Vagina (tissue), 2 donors: ENCODE measurements at regions not wholly inside any gene's neighbourhood (a gene's known extent, or its start where the extent isn't known, plus 50 kb on each side); places are given as distances from the start of the nearest gene placed in this dataset.
"Not testable (repeated sequence)": the region's sequence is repeated elsewhere in the genome, so short reads cannot be mapped to it uniquely, and the experiment has no call there.

Experiments
- DNase-seq, 2 donors: peaks; one replicate each; pipeline ENCODE4 v3.0.0-alpha.2; 2017; ENCODE audit errors: extremely low spot score in 2 of 2
- H3K27ac ChIP-seq: fragments of 200-600 bp; sonication (generic); one replicate; pipeline ENCODE4 v1.5.1; 2019
- H3K27me3 ChIP-seq: fragments of 200-600 bp; sonication (generic); one replicate; pipeline ENCODE4 v1.5.1; 2019
- H3K36me3 ChIP-seq, 2 donors: fragments of 200-600 bp; sonication (generic); one replicate each; pipeline ENCODE4 v1.5.1; 2017 to 2019
- H3K4me1 ChIP-seq: fragments of 200-600 bp; sonication (generic); one replicate; pipeline ENCODE4 v1.5.1; 2019
- H3K4me3 ChIP-seq, 2 donors: fragments of 200-600 bp; sonication (generic); 1 replicate in 1 of 2; 2 replicates in 1 of 2; pipeline ENCODE4 v1.5.1; 2016 to 2019
- H3K9me3 ChIP-seq: fragments of 200-600 bp; sonication (generic); one replicate; pipeline ENCODE4 v1.5.1; 2019
- CTCF ChIP-seq, 3 experiments: fragments of 450-650 bp in 2 of 3; fragments of 200-600 bp in 1 of 3; sonication (generic) in 1 of 3; IDR thresholded peaks; one replicate each; pipeline ENCODE4 v1.5.1; 2017 to 2019; ENCODE audit warnings: antibody characterized with exemption in 3 of 3, mild to moderate bottlenecking in 2 of 3, moderate library complexity in 2 of 3
- POLR2A ChIP-seq, 2 donors: fragments of 450-650 bp; IDR thresholded peaks; one replicate each; pipeline ENCODE4 v1.6.1; 2017; ENCODE audit warnings: antibody characterized with exemption in 2 of 2, mild to moderate bottlenecking in 2 of 2, moderate library complexity in 2 of 2
- POLR2AphosphoS5 ChIP-seq, 2 donors: sonication (generic); formaldehyde crosslinking; IDR thresholded peaks; one replicate each; pipeline ENCODE4 v1.9.0; 2017; ENCODE audit warnings: antibody characterized with exemption in 2 of 2, mild to moderate bottlenecking in 2 of 2, low read depth in 1 of 2; ENCODE audit not compliant: insufficient read depth in 1 of 2
- intact Hi-C: fragments of 100-400 bp; cut with DNase I; formaldehyde crosslinking; loops from one replicate; pipeline ENCODE4 v1.15.1; 2023

GRCh38 chr5:96112703-96113102, 151.1 kb upstream of the ELL2 start:
- H3K4me3 ChIP-seq = no peak overlapping the region
- no peaks in the 10 kb centered on the region for H3K9me3 ChIP-seq
- DNase-seq = no peak
- H3K27ac ChIP-seq = no peak overlapping the region
- TF ChIP-seq CTCF (IDR thresholded peaks at IDR 0.05) (no peak), POLR2AphosphoS5 (IDR thresholded peaks at IDR 0.05; ENCODE audit: insufficient read depth in 1 of 2, low read depth in 1 of 2) (no peak), POLR2A (IDR thresholded peaks at IDR 0.05) (no peak)
- peaks cover 8% of the 10 kb centered on the region for H3K4me1 ChIP-seq
- intact Hi-C loops = no loop called here
- H3K27me3 ChIP-seq = no peaks in the 10 kb centered on the region
- H3K36me3 ChIP-seq = no peaks in the 10 kb centered on the region

- Histone ChIP-seq H3K9me3 (no peaks in the 10 kb centered on the region), H3K4me1 (peaks cover 8% of the 10 kb centered on the region), H3K36me3 (no peaks in the 10 kb centered on the region), H3K4me3 (no peak overlapping the region), H3K27ac (no peak overlapping the region), H3K27me3 (no peaks in the 10 kb centered on the region)
- TF ChIP-seq POLR2AphosphoS5 (IDR thresholded peaks at IDR 0.05; ENCODE audit: insufficient read depth in 1 of 2, low read depth in 1 of 2) (no peak), CTCF (IDR thresholded peaks at IDR 0.05) (no peak), POLR2A (IDR thresholded peaks at IDR 0.05) (no peak)
- intact Hi-C loops = no loop called here
- no peak for DNase-seq
Measured at GRCh38 chr5:96112123-96112670, 150.5 kb upstream of the ELL2 start.

GRCh38 chr5:96111080-96111756, 149.6 kb upstream of the ELL2 start:
- H3K4me3 ChIP-seq = no peak overlapping the region
- no peak overlapping the region for H3K27ac ChIP-seq
- no peaks in the 10 kb centered on the region for H3K9me3 ChIP-seq
- peaks cover 8% of the 10 kb centered on the region for H3K4me1 ChIP-seq
- H3K27me3 ChIP-seq = no peaks in the 10 kb centered on the region
- intact Hi-C loops = no loop called here
- H3K36me3 ChIP-seq = no peaks in the 10 kb centered on the region
- TF ChIP-seq POLR2AphosphoS5 (IDR thresholded peaks at IDR 0.05; ENCODE audit: insufficient read depth in 1 of 2, low read depth in 1 of 2) (no peak), CTCF (IDR thresholded peaks at IDR 0.05) (no peak), POLR2A (IDR thresholded peaks at IDR 0.05) (no peak)
- DNase-seq = no peak

GRCh38 chr5:96110300-96110699, 148.6 kb upstream of the ELL2 start:
- Histone ChIP-seq H3K27me3 (no peaks in the 10 kb centered on the region), H3K27ac (no peak overlapping the region), H3K36me3 (no peaks in the 10 kb centered on the region), H3K4me3 (no peak overlapping the region), H3K9me3 (no peaks in the 10 kb centered on the region), H3K4me1 (peaks cover 8% of the 10 kb centered on the region)
- no peak for DNase-seq
- intact Hi-C loops = no loop called here
- TF ChIP-seq CTCF (IDR thresholded peaks at IDR 0.05) = no peak
- TF ChIP-seq POLR2AphosphoS5 (IDR thresholded peaks at IDR 0.05; ENCODE audit: insufficient read depth in 1 of 2, low read depth in 1 of 2) = no peak
- no peak for TF ChIP-seq POLR2A (IDR thresholded peaks at IDR 0.05)

GRCh38 chr5:96108629-96109028, 147.0 kb upstream of the ELL2 start:
- DNase-seq, intact Hi-C loops, H3K4me3 ChIP-seq, H3K27me3 ChIP-seq, H3K9me3 ChIP-seq, H3K36me3 ChIP-seq, H3K27ac ChIP-seq, H3K4me1 ChIP-seq: not testable (repeated sequence)

- H3K27me3 ChIP-seq, DNase-seq, intact Hi-C loops: not testable (repeated sequence)
Measured at GRCh38 chr5:96103829-96104228, 142.2 kb upstream of the ELL2 start.

More at GRCh38 chr5:96103829-96104228, 142.2 kb upstream of the ELL2 start:
- H3K4me1 ChIP-seq, H3K27ac ChIP-seq, H3K4me3 ChIP-seq, H3K9me3 ChIP-seq, H3K36me3 ChIP-seq: not testable (repeated sequence)
